Stimulated activated CD4-positive, alpha-beta T cell treated with anti-CD3 and anti-CD28 coated beads, Interleukin-12 subunit alpha, Interleukin-12 subunit beta, amount 100 ng/mL, for 48 hours (primary cell): ENCODE measurements at regions not wholly inside any gene's neighbourhood (a gene's known extent, or its start where the extent isn't known, plus 50 kb on each side); places are given as distances from the start of the nearest gene placed in this dataset.

ENCODE experiments used
- DNase-seq, 3 donors: peaks; one replicate each; pipeline ENCODE4 v3.0.0-alpha.2; 2020; ENCODE audit warnings: low read depth in 2 of 3, low spot score in 1 of 3

DNA sequence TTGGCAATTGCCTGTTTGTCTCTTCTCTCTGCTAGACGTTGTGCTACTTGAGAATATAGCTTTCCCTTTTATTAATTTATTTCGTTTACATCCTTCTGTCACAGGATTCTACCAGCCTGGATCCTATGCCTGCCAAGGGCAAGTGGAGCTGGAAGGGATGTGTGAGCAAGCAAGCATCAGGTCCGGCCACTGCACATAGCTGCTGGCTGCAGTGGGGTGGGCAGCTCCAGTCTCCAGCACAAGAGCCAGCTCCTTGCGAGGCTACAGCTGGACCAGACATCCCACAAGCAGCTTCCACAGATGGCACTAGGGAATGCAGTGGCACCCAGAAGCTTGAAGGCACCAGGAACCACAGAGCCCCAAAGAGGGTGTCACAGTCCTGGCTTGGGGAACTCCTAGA, 225.0 kb downstream of the KCNC2 start:
- no peak for DNase-seq

DNA sequence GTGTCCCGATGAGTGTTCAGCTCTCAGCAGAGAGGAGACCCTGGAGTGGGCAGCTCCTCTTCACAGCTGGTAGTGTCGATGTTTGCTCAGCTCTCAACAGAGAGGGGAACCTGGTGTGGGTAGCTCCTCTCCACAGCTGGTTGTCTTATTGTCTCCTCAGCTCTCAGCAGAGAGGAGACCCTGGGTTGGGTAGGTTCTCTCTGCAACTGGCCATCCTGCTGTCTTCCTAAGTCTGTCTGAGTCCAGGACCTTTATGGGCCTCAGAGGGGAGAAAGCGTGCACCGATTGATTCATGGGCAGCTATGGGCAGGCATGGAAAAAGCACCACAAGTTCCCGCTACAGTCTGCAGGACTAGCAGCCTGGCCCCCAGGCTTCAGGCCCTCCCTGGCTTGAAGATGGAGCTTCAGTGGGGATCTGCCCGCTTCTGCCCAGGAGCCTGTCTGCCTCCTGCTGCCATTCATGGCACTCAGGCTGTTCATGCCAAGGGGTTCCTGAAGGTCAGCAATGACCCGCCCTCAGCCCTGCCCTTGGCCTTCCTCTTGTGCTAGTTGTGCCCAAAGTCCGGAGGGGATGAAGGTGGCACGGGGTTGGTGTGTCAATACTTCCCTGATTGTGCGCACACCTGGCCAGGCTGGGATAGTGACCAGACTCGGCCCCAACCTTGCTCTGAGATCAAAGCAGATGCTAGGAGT, 224.2 kb downstream of the KCNC2 start:
- no peak for DNase-seq

DNA sequence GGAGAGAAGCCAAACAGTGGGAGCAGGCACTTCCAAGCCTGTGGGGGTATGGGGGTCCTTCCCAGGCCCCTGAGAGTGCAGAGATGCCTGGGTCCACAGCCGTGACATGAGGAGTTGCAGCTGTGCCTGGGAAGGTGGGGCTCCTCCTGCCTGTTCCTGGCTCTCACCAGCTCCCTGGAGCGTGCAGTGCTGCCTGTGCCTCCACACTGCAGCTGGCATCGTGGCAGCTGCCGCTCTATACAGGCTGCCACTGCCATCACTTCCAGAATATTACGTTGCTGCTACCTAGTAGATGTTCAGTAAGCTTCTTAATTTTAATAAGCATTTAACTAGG, 223.7 kb downstream of the KCNC2 start:
- DNase-seq: no peak

DNA sequence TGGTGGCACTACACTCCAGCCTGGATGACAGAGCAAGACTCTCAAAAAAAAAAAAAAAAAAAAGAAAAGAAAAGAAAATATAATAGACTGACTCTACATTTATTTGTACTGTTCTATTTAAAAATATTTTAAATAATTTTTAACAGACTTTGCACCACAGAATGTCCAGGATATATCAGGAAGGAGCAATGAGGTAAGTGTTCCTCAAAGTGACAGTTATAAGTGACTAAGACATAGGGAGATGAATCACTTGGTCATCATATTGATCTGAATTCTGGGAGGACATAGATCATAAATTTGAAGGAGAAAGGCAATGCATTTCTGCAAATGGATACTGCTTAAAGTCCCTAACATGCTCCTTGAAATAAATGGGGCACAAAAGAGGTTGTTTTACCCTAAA, 221.5 kb downstream of the KCNC2 start:
- DNase-seq: no peak
